ENCODE measurements at regions not wholly inside any gene's neighbourhood (a gene's known extent, or its start where the extent isn't known, plus 50 kb on each side); places are given as distances from the start of the nearest gene placed in this dataset.

DNA sequence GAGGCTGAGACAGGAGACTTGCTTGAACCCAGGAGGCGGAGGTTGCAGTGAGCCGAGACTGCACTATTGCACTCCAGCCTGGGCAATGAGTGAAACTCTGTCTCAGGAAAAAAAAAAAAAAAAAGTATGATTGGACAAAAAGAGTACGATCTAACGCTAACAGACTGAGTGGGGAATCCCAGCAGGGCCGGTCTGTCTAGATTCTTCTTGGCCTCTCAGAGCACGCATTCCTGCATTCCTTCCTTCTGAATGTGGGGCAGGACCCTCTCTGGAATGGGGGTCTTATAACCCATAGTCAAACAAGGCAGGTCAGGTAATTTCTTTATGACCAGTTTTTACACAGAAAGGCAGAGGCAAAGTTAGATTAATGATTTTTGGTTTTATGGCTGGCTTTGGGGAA lies 92.0 kb upstream of the PPM1J start:
- Histone ChIP-seq H3K4me3 (ENCODE audit: low read depth, low read length) (no peak overlapping the region), H2AFZ (no peak overlapping the region)
- TF ChIP-seq, protein P1, sequence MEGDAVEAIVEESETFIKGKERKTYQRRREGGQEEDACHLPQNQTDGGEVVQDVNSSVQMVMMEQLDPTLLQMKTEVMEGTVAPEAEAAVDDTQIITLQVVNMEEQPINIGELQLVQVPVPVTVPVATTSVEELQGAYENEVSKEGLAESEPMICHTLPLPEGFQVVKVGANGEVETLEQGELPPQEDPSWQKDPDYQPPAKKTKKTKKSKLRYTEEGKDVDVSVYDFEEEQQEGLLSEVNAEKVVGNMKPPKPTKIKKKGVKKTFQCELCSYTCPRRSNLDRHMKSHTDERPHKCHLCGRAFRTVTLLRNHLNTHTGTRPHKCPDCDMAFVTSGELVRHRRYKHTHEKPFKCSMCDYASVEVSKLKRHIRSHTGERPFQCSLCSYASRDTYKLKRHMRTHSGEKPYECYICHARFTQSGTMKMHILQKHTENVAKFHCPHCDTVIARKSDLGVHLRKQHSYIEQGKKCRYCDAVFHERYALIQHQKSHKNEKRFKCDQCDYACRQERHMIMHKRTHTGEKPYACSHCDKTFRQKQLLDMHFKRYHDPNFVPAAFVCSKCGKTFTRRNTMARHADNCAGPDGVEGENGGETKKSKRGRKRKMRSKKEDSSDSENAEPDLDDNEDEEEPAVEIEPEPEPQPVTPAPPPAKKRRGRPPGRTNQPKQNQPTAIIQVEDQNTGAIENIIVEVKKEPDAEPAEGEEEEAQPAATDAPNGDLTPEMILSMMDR (IDR thresholded peaks at IDR 0.05) = no peak

DNA sequence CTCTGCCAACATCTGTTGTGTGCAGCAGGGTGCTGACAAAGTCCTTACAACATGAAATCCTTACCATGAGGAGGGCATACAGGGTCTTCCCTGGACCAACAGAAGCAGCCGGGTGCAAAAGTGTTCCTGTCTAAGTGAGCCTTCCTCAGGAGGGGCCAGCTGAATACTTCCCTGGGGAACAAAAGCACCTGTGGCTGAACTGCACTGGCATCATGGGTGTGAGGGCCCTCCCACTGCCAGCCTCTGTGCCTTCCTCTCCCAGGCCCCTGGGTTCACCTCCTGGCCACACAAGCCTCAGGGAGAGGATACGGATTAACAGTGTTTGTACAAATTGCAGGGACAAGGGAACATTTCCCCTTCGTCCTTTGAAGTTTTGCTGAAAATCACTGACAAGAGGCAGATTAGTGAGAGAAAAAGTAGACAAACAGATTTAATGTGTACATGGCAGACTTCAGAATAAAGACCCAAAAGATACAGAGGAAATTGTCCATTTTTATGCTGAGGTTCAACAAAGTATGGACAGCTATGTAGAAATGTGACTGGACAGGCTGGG lies 91.0 kb upstream of the PPM1J start:
- no peak overlapping the region for H2AFZ ChIP-seq
- no peaks in the 10 kb centered on the region for H3K4me1 ChIP-seq
- no peak overlapping the region for H3K4me3 ChIP-seq (ENCODE audit: low read depth, low read length)
- no peak overlapping the region for H3K27ac ChIP-seq
- no peak overlapping the region for H3K9ac ChIP-seq
- H3K4me2 ChIP-seq (ENCODE audit: low read length) = no peak overlapping the region
- no peaks in the 10 kb centered on the region for H3K36me3 ChIP-seq (ENCODE audit: control insufficient read depth, insufficient read depth, low read length)
- TF ChIP-seq, protein P1 (IDR thresholded peaks at IDR 0.05) = no peak
- H3K9me3 ChIP-seq (ENCODE audit: control insufficient read depth, low read length) = no peaks in the 10 kb centered on the region
- H3K79me2 ChIP-seq = no peaks in the 10 kb centered on the region
- H3K27me3 ChIP-seq (ENCODE audit: control insufficient read depth, insufficient read depth, low read length) = no peaks in the 10 kb centered on the region

More for the DNA sequence above, 92.0 kb upstream of the PPM1J start:
- Histone ChIP-seq H3K27me3 (ENCODE audit: control insufficient read depth, insufficient read depth, low read length) (no peaks in the 10 kb centered on the region), H3K36me3 (ENCODE audit: control insufficient read depth, insufficient read depth, low read length) (no peaks in the 10 kb centered on the region), H3K9ac (no peak overlapping the region), H3K4me2 (ENCODE audit: low read length) (no peak overlapping the region), H3K4me1 (no peaks in the 10 kb centered on the region), H3K9me3 (ENCODE audit: control insufficient read depth, low read length) (no peaks in the 10 kb centered on the region), H3K27ac (no peak overlapping the region), H3K79me2 (no peaks in the 10 kb centered on the region)

DNA sequence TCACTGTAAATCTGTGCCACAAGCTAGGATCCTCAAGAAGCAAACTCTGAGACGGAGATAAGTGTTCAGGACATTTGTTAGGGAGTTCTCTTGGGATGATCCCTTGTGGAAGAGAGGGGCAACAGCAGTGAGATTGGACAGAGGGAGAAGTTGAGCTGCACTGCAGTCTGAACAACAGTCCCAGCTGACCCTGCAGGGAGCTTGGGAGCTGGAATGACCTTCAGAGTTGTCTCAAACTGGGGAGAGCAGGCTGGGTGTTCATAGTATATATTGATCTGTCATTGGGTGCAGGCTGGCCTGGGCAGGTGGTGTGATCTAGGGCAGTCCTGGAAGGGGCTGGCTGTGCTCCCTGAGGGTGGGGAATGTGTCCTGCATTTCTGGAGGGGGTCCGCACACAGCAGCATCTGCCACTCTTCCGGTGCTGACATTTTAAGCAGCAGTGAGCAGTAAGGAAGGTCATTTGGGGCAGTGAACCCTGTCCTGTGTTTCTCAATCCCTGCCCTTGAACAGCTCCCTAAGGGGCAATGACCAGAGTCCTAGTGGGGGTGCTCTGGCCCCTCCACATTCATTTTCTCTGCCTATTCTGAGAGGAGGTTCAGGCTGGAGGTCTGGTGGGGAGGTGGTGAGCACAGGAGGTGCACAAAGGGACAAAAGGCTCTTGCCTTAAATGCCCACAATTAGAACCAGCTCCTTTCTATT lies 90.2 kb upstream of the PPM1J start:
- no peak overlapping the region for H3K4me2 ChIP-seq (ENCODE audit: low read length)
- TF ChIP-seq, protein P1 (IDR thresholded peaks at IDR 0.05) = no peak
- no peaks in the 10 kb centered on the region for H3K4me1 ChIP-seq
- no peaks in the 10 kb centered on the region for H3K79me2 ChIP-seq
- no peak overlapping the region for H3K4me3 ChIP-seq (ENCODE audit: low read depth, low read length)
- H3K9ac ChIP-seq = no peak overlapping the region
- no peak overlapping the region for H3K27ac ChIP-seq
- no peaks in the 10 kb centered on the region for H3K36me3 ChIP-seq (ENCODE audit: control insufficient read depth, insufficient read depth, low read length)
- H3K9me3 ChIP-seq (ENCODE audit: control insufficient read depth, low read length) = no peaks in the 10 kb centered on the region
- no peak overlapping the region for H2AFZ ChIP-seq
- no peaks in the 10 kb centered on the region for H3K27me3 ChIP-seq (ENCODE audit: control insufficient read depth, insufficient read depth, low read length)

DNA sequence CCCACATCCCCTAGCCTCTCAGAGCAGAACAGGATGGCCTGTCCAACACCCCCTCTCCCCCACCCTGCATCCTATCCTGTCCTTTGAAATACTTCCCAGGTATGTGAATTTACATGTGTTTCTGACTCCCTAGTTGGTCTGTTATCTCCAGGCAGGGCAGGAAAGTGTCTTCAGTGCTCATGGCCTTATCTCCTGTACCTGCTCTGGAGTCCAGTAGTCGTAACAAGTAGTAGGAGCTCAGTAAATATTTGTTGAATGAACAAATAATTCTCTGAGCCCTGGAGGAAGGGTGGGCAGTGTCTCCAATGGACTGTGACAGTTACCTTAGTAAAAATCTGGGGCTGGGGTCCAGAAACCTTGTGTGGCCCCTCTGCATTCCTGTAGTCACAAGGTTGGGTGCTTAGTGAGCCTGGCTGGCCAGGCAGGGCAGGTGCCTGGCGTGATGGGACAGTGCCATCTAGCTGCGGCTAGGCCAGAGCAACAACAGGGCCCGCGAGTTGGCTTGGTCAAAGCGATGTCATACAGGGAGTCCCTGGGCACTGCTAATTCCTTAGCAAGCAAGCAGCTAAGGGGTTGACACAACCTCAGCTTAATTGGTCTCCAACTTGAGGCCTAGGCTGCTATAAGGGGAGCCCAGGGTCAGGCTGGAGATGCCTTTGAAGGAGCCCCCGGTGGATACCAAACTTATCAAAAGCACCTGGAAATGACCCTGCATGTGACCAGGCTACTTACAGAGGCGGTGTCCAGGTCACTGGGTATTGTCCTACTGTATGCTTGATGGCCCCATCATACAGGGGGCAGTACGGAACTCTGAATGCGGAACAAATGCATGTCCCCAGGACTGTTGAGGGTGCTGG lies 89.0 kb upstream of the PPM1J start:
- no peak overlapping the region for H3K4me2 ChIP-seq (ENCODE audit: low read length)
- H3K79me2 ChIP-seq = no peaks in the 10 kb centered on the region
- no peaks in the 10 kb centered on the region for H3K36me3 ChIP-seq (ENCODE audit: control insufficient read depth, insufficient read depth, low read length)
- H3K4me3 ChIP-seq (ENCODE audit: low read depth, low read length) = no peak overlapping the region
- H3K27me3 ChIP-seq (ENCODE audit: control insufficient read depth, insufficient read depth, low read length) = no peaks in the 10 kb centered on the region
- H3K9ac ChIP-seq = no peak overlapping the region
- H3K4me1 ChIP-seq = no peaks in the 10 kb centered on the region
- H3K9me3 ChIP-seq (ENCODE audit: control insufficient read depth, low read length) = no peaks in the 10 kb centered on the region
- no peak overlapping the region for H2AFZ ChIP-seq
- no peak overlapping the region for H3K27ac ChIP-seq
- TF ChIP-seq, protein P1 (IDR thresholded peaks at IDR 0.05) = peak; percentile 71

All from parathyroid adenoma (tissue), 2 donors.